ENCODE measurements at regions not wholly inside any gene's neighbourhood (a gene's known extent, or its start where the extent isn't known, plus 50 kb on each side); places are given as distances from the start of the nearest gene placed in this dataset.
"Not testable (repeated sequence)": the region's sequence is repeated elsewhere in the genome, so short reads cannot be mapped to it uniquely, and the experiment has no call there.

DNA sequence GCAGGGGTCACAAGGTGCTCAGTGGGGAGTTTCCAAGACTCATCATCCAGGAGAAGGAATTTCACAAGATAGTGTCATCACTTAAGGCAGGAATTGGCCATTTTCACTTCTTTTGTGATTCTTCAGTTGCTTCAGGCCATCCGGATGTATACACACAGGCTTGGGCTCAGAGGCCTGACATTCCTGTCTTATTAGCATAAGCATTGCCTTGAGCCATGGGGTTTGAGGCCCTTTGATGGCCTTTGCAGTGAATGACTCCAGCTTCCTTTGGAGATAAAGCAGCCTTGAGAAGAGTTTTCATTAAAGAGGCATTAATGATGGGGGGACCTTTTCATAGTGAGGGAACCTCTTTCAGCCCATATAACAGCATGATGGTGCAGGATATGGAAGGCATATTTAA lies 366.0 kb upstream of the CNTNAP5 start:
- CTCF ChIA-PET = no interaction called here
- TF ChIP-seq, protein P1, sequence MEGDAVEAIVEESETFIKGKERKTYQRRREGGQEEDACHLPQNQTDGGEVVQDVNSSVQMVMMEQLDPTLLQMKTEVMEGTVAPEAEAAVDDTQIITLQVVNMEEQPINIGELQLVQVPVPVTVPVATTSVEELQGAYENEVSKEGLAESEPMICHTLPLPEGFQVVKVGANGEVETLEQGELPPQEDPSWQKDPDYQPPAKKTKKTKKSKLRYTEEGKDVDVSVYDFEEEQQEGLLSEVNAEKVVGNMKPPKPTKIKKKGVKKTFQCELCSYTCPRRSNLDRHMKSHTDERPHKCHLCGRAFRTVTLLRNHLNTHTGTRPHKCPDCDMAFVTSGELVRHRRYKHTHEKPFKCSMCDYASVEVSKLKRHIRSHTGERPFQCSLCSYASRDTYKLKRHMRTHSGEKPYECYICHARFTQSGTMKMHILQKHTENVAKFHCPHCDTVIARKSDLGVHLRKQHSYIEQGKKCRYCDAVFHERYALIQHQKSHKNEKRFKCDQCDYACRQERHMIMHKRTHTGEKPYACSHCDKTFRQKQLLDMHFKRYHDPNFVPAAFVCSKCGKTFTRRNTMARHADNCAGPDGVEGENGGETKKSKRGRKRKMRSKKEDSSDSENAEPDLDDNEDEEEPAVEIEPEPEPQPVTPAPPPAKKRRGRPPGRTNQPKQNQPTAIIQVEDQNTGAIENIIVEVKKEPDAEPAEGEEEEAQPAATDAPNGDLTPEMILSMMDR (IDR thresholded peaks at IDR 0.05; ENCODE audit: insufficient read depth, low read depth, low read length) = no peak
- Histone ChIP-seq H3K27me3 (ENCODE audit: control insufficient read depth, insufficient read depth, low read length) (no peaks in the 10 kb centered on the region), H3K36me3 (ENCODE audit: control insufficient read depth, insufficient read depth, low read length) (no peaks in the 10 kb centered on the region), H3K4me3 (ENCODE audit: low read depth, low read length) (no peak overlapping the region)
- POLR2A ChIA-PET = no interaction called here
- DNase-seq (ENCODE audit: low read depth) = no peak

DNA sequence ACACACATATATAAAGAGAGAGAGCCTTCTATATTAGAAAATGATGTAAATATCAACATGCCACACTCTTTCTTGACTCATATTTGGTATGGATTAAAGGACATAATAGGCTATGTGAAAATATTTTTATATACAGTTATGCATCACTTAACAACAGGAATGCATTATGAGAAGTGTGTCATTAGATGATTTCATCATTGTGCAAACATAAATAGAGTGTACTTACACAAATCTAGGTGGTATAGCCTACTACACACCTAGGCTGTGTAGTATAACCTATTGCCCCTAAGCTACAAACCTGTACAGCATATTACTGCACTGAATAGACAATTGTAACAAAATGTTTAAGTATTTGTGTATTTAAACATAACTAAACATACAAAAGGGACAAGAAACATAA lies 354.8 kb upstream of the CNTNAP5 start:
- CTCF ChIA-PET = no interaction called here
- TF ChIP-seq, protein P1 (IDR thresholded peaks at IDR 0.05; ENCODE audit: insufficient read depth, low read depth, low read length) = no peak
- POLR2A ChIA-PET = no interaction called here
- Histone ChIP-seq H3K4me3 (ENCODE audit: low read depth, low read length) (no peak overlapping the region), H3K36me3 (ENCODE audit: control insufficient read depth, insufficient read depth, low read length) (no peaks in the 10 kb centered on the region), H3K27me3 (ENCODE audit: control insufficient read depth, insufficient read depth, low read length) (no peaks in the 10 kb centered on the region)
- no peak for DNase-seq (ENCODE audit: low read depth)

DNA sequence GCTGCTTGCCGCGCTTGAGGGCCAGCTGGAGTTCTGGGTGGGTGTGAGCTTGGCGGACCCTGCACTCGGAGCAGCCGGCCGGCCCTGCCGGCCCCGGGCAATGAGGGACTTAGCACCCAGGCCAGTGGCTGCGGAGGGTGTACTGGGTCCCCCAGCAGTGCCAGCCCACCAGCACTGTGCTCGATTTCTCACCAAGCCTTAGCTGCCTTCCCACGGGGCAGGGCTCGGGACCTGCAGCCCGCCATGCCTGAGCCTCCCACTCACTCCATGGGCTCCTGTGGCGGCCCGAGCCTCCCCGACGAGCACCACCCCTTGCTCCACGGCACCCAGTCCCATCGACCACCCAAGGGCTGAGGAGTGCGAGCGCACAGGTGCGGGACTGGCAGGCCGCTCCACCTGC lies 341.3 kb upstream of the CNTNAP5 start:
- H3K36me3 ChIP-seq (ENCODE audit: control insufficient read depth, insufficient read depth, low read length); POLR2A ChIA-PET; H3K4me3 ChIP-seq (ENCODE audit: low read depth, low read length); DNase-seq (ENCODE audit: low read depth); H3K27me3 ChIP-seq (ENCODE audit: control insufficient read depth, insufficient read depth, low read length); CTCF ChIA-PET: not testable (repeated sequence)

DNA sequence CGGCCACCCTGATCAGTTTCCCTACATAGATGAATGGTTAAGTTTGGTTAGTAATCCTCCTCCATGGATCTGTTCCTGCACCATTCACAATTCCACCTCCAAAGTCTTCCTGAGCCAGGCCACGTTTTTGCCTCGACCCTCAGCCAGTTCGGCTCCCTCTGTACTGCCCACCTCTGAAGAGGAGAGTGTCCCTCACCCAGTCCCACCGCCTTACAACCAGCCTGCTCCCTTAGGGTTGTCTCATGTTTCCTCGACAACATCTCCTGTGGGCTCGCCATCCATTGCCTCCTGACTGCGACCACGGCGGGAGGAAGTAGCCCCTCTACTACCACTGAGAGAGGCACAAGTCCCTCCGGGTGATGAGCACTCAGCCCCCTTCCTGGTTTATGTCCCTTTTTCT lies 338.0 kb upstream of the CNTNAP5 start:
- TF ChIP-seq, protein P1 (IDR thresholded peaks at IDR 0.05; ENCODE audit: insufficient read depth, low read depth, low read length) = no peak
- H3K27me3 ChIP-seq (ENCODE audit: control insufficient read depth, insufficient read depth, low read length) = no peaks in the 10 kb centered on the region
- POLR2A ChIA-PET = no interaction called here
- CTCF ChIA-PET = no interaction called here
- H3K36me3 ChIP-seq (ENCODE audit: control insufficient read depth, insufficient read depth, low read length) = no peaks in the 10 kb centered on the region
- no peak for DNase-seq (ENCODE audit: low read depth)
- no peak overlapping the region for H3K4me3 ChIP-seq (ENCODE audit: low read depth, low read length)

DNA sequence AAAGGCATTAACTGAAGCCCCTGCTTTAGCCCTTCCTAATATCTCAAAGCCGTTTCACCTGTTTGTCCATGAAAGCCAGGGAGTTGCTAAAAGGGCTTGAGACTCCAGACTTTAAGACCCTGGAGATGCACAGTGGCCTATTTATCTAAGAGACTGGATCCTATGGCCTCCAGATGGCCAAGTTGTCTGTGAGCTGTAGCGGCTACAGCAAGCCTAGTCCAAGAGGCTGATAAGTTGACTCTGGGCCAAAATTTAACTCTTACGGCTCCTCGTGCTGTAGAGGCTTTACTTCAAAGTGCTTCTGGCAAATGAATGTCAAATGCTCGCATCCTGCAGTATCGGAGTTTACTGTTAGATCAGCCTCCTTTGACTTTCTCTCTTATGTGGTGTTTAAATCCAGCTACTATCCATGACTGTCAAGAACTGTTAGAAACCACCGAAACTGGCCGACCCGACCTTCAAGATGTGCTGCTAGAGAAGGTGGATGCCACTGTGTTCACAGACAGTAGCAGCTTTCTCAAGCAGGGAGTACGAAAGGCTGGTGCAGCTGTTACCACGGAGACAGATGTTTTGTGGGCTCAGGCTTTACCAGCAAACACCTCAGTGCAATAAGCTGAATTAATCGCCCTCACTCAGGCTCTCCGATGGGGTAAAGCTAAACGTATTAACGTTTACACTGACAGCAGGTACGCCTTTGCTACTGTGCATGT lies 336.7 kb upstream of the CNTNAP5 start:
- CTCF ChIA-PET = no interaction called here
- POLR2A ChIA-PET = no interaction called here

More for the DNA sequence above, 336.7 kb upstream of the CNTNAP5 start:
- no peak for DNase-seq (ENCODE audit: low read depth)
- no peaks in the 10 kb centered on the region for H3K27me3 ChIP-seq (ENCODE audit: control insufficient read depth, insufficient read depth, low read length)
- no peak overlapping the region for H3K4me3 ChIP-seq (ENCODE audit: low read depth, low read length)
- no peaks in the 10 kb centered on the region for H3K36me3 ChIP-seq (ENCODE audit: control insufficient read depth, insufficient read depth, low read length)
- TF ChIP-seq, protein P1 (IDR thresholded peaks at IDR 0.05; ENCODE audit: insufficient read depth, low read depth, low read length) = no peak

Data from BJ (cell line).